Central memory CD8-positive, alpha-beta T cell (primary cell): ENCODE measurements at regions not wholly inside any gene's neighbourhood (a gene's known extent, or its start where the extent isn't known, plus 50 kb on each side); places are given as distances from the start of the nearest gene placed in this dataset.
"Not testable (repeated sequence)": the region's sequence is repeated elsewhere in the genome, so short reads cannot be mapped to it uniquely, and the experiment has no call there.

Experiments
- ATAC-seq: fragments of 150-1000 bp; cut with Tn5 transposase; replicated peaks from 2 replicates; pipeline ENCODE4 v1.10.0; 2022; ENCODE audit warnings: mild to moderate bottlenecking, moderate FRiP score, moderate number of reproducible peaks; ENCODE audit not compliant: poor library complexity, severe bottlenecking; ENCODE audit errors: extremely low read depth
- DNase-seq, 2 donors: peaks; one replicate each; pipeline ENCODE4 v3.0.0; 2021; ENCODE audit warnings: low spot score in 2 of 2
- H3K27ac Mint-ChIP-seq: one replicate; pipeline ENCODE4 v1.8.0; 2022; ENCODE audit warnings: low read depth, mild to moderate bottlenecking, moderate library complexity, mixed read lengths
- H3K27me3 Mint-ChIP-seq: one replicate; pipeline ENCODE4 v1.8.0; 2022; ENCODE audit warnings: mixed read lengths
- H3K36me3 Mint-ChIP-seq: one replicate; pipeline ENCODE4 v1.8.0; 2022; ENCODE audit warnings: mild to moderate bottlenecking, moderate library complexity, mixed read lengths; ENCODE audit not compliant: insufficient read depth
- H3K4me1 Mint-ChIP-seq: one replicate; pipeline ENCODE4 v1.8.0; 2022; ENCODE audit warnings: mixed read lengths
- H3K4me3 Mint-ChIP-seq: one replicate; pipeline ENCODE4 v1.8.0; 2022; ENCODE audit warnings: mild to moderate bottlenecking, moderate library complexity, mixed read lengths
- H3K9me3 Mint-ChIP-seq: one replicate; pipeline ENCODE4 v1.8.0; 2022; ENCODE audit warnings: mixed read lengths

GRCh38 chr13:23053711-23054110, 127.1 kb upstream of the SGCG start:
- not testable (repeated sequence) for H3K36me3 Mint-ChIP-seq, H3K27me3 Mint-ChIP-seq, H3K27ac Mint-ChIP-seq, DNase-seq, H3K9me3 Mint-ChIP-seq, H3K4me1 Mint-ChIP-seq, ATAC-seq, H3K4me3 Mint-ChIP-seq

GRCh38 chr13:23059173-23059572, 121.6 kb upstream of the SGCG start:
- Mint-ChIP-seq H3K4me3 (no peak overlapping the region), H3K36me3 (no peaks in the 10 kb centered on the region), H3K27ac (no peak overlapping the region), H3K9me3 (no peaks in the 10 kb centered on the region), H3K27me3 (no peaks in the 10 kb centered on the region), H3K4me1 (no peaks in the 10 kb centered on the region)
- ATAC-seq (no peak), DNase-seq (no peak)

- Mint-ChIP-seq H3K36me3 (no peaks in the 10 kb centered on the region), H3K4me1 (no peaks in the 10 kb centered on the region), H3K27ac (no peak overlapping the region), H3K27me3 (no peaks in the 10 kb centered on the region), H3K4me3 (no peak overlapping the region), H3K9me3 (no peaks in the 10 kb centered on the region)
- no peak for ATAC-seq
- DNase-seq = no peak
These were observed 119.8 kb upstream of the SGCG start for GRCh38 chr13:23060959-23061358.

GRCh38 chr13:23067129-23067528, 113.7 kb upstream of the SGCG start:
- H3K9me3 Mint-ChIP-seq = no peaks in the 10 kb centered on the region

DNA sequence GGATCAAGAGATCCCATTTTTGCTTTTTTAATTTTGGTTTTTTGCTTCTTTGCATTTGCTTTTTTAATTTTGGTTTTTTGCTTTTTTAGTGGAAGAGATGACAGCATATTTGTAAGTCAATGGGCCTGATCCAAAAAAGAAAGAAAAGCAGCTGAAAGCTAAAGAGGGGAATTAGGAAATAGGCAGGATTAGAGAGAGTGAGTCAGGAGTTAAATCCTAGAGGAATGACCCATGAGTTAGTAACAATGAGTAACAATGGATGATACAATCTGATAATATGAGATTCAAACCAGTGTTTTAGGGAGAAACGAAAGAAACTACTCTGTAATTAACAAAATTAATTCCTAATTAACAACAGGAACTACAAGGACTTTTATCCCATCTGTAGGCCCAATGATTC, 111.2 kb upstream of the SGCG start:
- Mint-ChIP-seq H3K4me3 (no peak overlapping the region), H3K27ac (no peak overlapping the region), H3K36me3 (no peaks in the 10 kb centered on the region), H3K9me3 (no peaks in the 10 kb centered on the region), H3K4me1 (no peaks in the 10 kb centered on the region), H3K27me3 (no peaks in the 10 kb centered on the region)
- DNase-seq (no peak), ATAC-seq (no peak)

More at GRCh38 chr13:23067129-23067528, 113.7 kb upstream of the SGCG start:
- Mint-ChIP-seq H3K27ac (no peak overlapping the region), H3K4me3 (no peak overlapping the region), H3K36me3 (no peaks in the 10 kb centered on the region), H3K27me3 (no peaks in the 10 kb centered on the region), H3K4me1 (no peaks in the 10 kb centered on the region)
- ATAC-seq (no peak), DNase-seq (no peak)

- no peaks in the 10 kb centered on the region for H3K27me3 Mint-ChIP-seq
These were observed 106.5 kb upstream of the SGCG start for GRCh38 chr13:23074075-23074828.

GRCh38 chr13:23081220-23081619, 99.6 kb upstream of the SGCG start:
- DNase-seq = no peak
- no peaks in the 10 kb centered on the region for H3K9me3 Mint-ChIP-seq
- no peak overlapping the region for H3K27ac Mint-ChIP-seq

More at GRCh38 chr13:23074075-23074828, 106.5 kb upstream of the SGCG start:
- H3K9me3 Mint-ChIP-seq = no peaks in the 10 kb centered on the region
- H3K4me3 Mint-ChIP-seq = no peak overlapping the region
- H3K4me1 Mint-ChIP-seq = no peaks in the 10 kb centered on the region
- no peak overlapping the region for H3K27ac Mint-ChIP-seq
- ATAC-seq = no peak
- no peak for DNase-seq
- no peaks in the 10 kb centered on the region for H3K36me3 Mint-ChIP-seq

DNA sequence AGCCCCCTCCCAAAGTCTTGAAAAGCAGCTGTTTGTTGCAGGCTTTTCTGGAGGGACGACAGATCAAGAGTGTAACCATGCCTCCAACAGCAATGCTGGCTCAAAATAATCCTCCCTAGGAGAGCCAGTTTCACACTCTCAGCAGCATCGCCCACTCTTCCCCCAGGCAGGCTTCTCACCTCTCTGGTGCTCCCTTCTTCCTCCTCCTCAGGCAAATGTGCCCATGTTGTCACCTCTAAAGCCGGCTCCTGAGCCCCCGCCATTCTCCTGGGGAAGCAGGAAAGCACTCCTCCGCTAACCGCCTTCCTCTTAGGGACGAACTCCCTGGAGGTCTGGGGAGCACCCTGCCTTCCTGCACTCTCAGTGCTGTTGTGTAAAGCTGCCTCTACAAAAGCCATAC, 98.9 kb upstream of the SGCG start:
- H3K36me3 Mint-ChIP-seq = peaks cover 3% of the 10 kb centered on the region
- no peak overlapping the region for H3K27ac Mint-ChIP-seq
- peaks cover 17% of the 10 kb centered on the region for H3K27me3 Mint-ChIP-seq
- no peak for ATAC-seq
- DNase-seq = no peak
- H3K4me1 Mint-ChIP-seq = no peaks in the 10 kb centered on the region
- no peaks in the 10 kb centered on the region for H3K9me3 Mint-ChIP-seq
- no peak overlapping the region for H3K4me3 Mint-ChIP-seq

More at GRCh38 chr13:23081220-23081619, 99.6 kb upstream of the SGCG start:
- H3K27me3 Mint-ChIP-seq = peaks cover 17% of the 10 kb centered on the region
- no peak overlapping the region for H3K4me3 Mint-ChIP-seq
- no peaks in the 10 kb centered on the region for H3K4me1 Mint-ChIP-seq
- H3K36me3 Mint-ChIP-seq = no peaks in the 10 kb centered on the region
- no peak for ATAC-seq

DNA sequence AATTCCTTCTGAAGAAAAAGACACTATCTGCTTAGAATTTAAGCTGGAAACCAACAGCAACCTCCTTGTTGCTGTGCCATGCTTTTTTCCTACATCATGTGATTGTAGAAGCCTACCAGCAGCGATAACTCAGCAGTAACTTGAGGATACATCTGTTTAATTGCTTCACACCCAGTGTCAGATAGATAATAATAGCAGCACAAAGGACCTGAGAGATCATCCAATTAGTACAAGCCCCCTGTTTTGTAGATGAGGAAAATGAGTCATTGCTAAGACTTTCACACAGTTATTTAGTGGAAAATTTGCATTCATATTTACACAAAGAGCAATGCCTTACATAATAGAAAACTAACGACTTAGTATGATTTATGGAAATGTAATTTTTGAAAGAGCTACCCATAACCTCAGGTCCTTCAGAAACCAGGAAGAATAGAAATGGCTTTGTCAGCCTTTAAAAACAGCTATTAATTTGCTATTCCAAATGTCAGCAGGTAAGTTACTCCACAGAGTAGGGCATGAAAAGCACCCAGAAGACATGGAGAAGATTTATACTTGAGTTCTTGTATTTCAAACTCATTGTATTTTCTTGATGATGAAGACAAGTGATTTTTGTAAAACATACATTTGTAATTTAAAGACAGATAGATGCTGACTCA, 93.7 kb upstream of the SGCG start:
- Mint-ChIP-seq H3K9me3 (no peaks in the 10 kb centered on the region), H3K4me3 (no peak overlapping the region), H3K27ac (no peak overlapping the region), H3K27me3 (peaks cover 17% of the 10 kb centered on the region), H3K4me1 (no peaks in the 10 kb centered on the region), H3K36me3 (peaks cover 3% of the 10 kb centered on the region)
- ATAC-seq = no peak
- no peak for DNase-seq

DNA sequence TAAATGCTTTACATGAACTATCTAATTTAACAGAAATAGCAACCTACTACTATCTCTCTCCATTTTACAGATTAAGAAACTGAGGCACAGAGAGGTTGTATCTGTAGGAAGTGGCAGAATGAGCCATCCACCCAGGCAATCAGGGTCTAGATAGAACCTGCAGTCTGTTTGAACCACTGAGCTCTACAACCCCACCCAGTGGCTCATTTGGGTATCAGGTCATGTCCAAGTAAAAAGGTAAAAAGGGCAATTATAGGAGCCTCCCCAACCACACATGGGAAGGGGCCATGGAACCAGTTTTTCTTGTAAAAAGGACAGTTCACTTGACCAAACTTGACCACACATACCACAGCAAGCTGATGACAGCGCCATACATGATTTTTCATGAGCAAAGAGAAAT, 92.9 kb upstream of the SGCG start:
- peaks cover 18% of the 10 kb centered on the region for H3K27me3 Mint-ChIP-seq
- H3K9me3 Mint-ChIP-seq = no peaks in the 10 kb centered on the region
- H3K4me3 Mint-ChIP-seq = no peak overlapping the region
- peaks cover 3% of the 10 kb centered on the region for H3K36me3 Mint-ChIP-seq
- no peak overlapping the region for H3K27ac Mint-ChIP-seq
- H3K4me1 Mint-ChIP-seq = no peaks in the 10 kb centered on the region
- ATAC-seq (no peak), DNase-seq (no peak)

GRCh38 chr13:23098161-23098907, 82.4 kb upstream of the SGCG start:
- Mint-ChIP-seq H3K9me3 (peaks cover 6% of the 10 kb centered on the region), H3K4me1 (no peaks in the 10 kb centered on the region), H3K36me3 (no peaks in the 10 kb centered on the region), H3K27ac (no peak overlapping the region), H3K4me3 (no peak overlapping the region), H3K27me3 (peaks cover 24% of the 10 kb centered on the region)
- DNase-seq (no peak), ATAC-seq (no peak)

DNA sequence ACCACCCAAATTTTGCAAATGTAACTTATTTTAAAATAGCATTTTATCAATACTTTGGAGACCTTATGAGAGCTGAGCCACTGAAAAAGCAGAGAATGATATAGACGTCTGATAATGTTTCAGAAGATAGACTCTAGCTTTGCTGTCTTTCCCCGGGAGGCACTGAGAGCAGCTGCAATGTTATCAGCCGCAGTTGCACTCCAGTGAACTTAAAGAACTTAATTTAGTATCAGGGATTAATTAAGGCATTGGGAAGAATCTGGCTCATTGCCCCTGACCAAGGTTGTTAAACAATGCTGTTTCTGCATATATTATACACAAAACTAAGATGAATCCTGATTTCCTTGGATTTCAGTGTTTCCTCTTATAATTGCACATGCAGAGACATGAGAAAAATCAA, 75.7 kb upstream of the SGCG start:
- H3K36me3 Mint-ChIP-seq = no peaks in the 10 kb centered on the region
- H3K27ac Mint-ChIP-seq = no peak overlapping the region
- no peak for ATAC-seq
- H3K27me3 Mint-ChIP-seq = peaks cover 9% of the 10 kb centered on the region
- no peak for DNase-seq
- H3K9me3 Mint-ChIP-seq = no peaks in the 10 kb centered on the region
- no peaks in the 10 kb centered on the region for H3K4me1 Mint-ChIP-seq
- no peak overlapping the region for H3K4me3 Mint-ChIP-seq

DNA sequence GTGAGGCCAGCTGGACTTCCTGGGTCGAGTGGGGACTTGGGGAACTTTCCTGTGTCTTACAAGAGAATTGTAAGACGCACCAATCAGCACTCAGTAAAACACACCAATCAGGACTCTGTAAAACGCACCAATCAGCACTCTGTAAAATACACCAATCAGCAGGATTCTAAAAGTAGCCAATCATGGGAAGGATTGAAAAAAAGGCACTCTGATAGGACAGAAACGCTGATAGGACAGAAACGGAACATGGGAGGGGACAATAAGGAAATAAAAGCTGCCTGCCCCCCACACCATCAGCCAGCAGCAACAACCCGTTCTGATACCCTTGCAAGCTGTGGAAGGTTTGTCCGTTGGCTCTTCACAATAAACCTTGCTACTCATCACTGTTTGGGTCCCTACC, 73.1 kb upstream of the SGCG start:
- Mint-ChIP-seq H3K9me3 (no peaks in the 10 kb centered on the region), H3K4me1 (no peaks in the 10 kb centered on the region), H3K36me3 (no peaks in the 10 kb centered on the region)

More for the DNA sequence above, 73.1 kb upstream of the SGCG start:
- no peaks in the 10 kb centered on the region for H3K27me3 Mint-ChIP-seq
- H3K4me3 Mint-ChIP-seq = no peak overlapping the region
- no peak for DNase-seq
- no peak for ATAC-seq
- H3K27ac Mint-ChIP-seq = no peak overlapping the region
